ENCODE measurements at regions not wholly inside any gene's neighbourhood (a gene's known extent, or its start where the extent isn't known, plus 50 kb on each side); places are given as distances from the start of the nearest gene placed in this dataset.

- TF ChIP-seq CTCF (IDR thresholded peaks at IDR 0.05; ENCODE audit: insufficient read depth, low read depth, low read length) (no peak), EZH2 (IDR thresholded peaks at IDR 0.05; ENCODE audit: insufficient read depth, low read length) (no peak)
Measured at GRCh38 chr9:20125727-20126126, 336.9 kb upstream of the SLC24A2 start.

Measured in astrocyte (in vitro differentiated cells and primary cell).